ENCODE measurements at regions not wholly inside any gene's neighbourhood (a gene's known extent, or its start where the extent isn't known, plus 50 kb on each side); places are given as distances from the start of the nearest gene placed in this dataset.

DNA sequence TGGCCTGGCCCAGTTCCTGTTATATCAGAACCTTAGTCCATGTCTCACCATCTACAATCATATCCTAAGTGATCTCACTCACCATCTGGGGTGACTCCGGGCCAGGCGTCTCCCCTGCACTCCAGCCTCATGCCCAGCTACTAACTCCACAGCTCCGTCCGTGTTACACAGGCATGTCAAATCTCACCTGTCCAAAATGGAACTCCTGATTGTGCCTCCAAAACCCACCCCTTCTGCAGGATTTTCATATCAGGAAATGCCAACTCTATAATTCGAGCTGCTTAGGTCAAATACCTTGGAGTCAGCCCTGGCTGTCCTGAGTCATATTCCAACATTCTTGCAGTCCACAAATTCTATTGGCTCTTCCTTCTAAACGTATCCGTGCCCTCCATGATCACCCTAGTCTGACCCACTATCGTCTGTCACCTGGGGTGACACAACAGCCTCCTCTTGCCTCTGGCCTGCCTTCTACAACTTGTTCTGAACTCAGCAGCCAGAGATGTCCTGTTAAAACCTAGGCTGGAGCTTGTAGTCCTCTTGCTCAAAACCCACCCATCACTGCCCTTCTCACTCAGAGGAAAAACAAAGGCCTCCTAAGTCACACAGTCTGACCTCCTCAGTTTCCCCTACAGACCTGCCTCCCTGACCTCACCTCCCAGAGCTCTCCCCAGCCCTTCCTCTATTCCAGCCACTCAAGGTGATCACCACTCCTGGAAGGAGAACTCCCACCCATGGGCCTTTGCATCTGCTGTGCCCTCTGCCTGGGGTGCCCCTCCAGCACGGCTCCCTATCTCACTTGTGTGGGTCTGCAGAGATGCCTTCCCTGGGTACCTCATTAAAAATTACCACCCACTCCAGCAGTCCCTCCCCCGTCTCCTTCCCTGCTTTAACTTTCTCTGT, 85.3 kb upstream of the SIRPA start:
- no peak for TF ChIP-seq EZH2 (IDR thresholded peaks at IDR 0.05)
- no peak for TF ChIP-seq POLR2AphosphoS5 (IDR thresholded peaks at IDR 0.05; ENCODE audit: borderline replicate concordance, low read depth, low read length)

Data from SK-N-MC (cell line).